Thyroid gland (tissue), 4 donors: ENCODE measurements at regions not wholly inside any gene's neighbourhood (a gene's known extent, or its start where the extent isn't known, plus 50 kb on each side); places are given as distances from the start of the nearest gene placed in this dataset.

Source experiments
- CTCF ChIP-seq, 6 experiments: fragments of 200-600 bp in 3 of 6; fragments of 450-650 bp in 3 of 6; sonication (generic) in 3 of 6; IDR thresholded peaks; one replicate each; pipeline ENCODE4 v1.5.1; 2016 to 2019; ENCODE audit warnings: antibody characterized with exemption in 6 of 6, mild to moderate bottlenecking in 2 of 6, inconsistent platforms in 1 of 6, moderate library complexity in 1 of 6
- POLR2A ChIP-seq, 2 donors: fragments of 450-650 bp; IDR thresholded peaks; one replicate each; pipeline ENCODE4 v1.6.1; 2017; ENCODE audit warnings: antibody characterized with exemption in 2 of 2, mild to moderate bottlenecking in 2 of 2, moderate library complexity in 1 of 2

- TF ChIP-seq CTCF (IDR thresholded peaks at IDR 0.05) = no peak
- no peak for TF ChIP-seq POLR2A (IDR thresholded peaks at IDR 0.05)
Observed at GRCh38 chr3:27034255-27034654, 334.9 kb downstream of the NEK10 start.
